ENCODE measurements at regions not wholly inside any gene's neighbourhood (a gene's known extent, or its start where the extent isn't known, plus 50 kb on each side); places are given as distances from the start of the nearest gene placed in this dataset.

DNA sequence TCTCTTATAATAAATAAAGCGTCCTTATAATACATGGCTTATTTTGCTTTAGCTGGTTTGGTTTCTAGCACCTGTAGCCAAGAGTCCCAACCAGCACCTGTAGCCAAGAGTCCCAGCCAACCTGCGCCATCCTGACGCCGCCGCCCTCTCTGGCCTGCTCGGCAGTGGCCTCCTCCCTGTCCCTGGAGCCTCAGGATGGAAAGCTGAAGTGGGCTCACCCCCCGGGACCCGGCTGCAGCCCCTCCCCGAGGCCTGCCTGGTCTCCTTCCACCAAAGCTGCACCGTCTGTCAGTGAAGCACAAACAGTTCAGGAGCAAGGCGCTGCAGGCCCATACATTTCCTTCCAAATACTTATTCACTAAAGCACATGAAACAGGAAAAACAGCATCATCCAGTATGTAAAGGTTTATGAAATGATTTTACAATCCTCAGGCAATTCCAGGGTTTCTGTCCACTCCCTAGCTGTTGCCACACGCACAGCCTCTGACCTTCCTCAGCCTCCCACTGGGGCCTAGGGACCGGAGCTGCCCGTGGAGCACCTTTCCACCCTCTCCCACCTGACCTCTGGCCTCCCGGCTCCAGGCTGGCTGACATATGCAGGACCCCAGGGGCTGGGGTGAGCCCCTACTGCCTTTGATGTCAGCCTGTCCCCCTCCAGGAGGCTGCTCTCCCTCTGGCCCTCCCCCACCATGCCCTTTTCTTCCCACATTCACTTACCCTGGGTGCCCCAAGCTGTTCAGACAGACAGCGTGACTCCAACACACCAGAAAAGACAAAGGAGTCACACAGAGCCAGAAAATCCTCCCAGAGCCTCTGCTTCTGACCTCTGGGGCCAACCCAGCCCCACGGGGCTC lies 149.6 kb upstream of the PPP2R2D start:
- Histone ChIP-seq H3K4me3 (ENCODE audit: low read depth, low read length) (no peak overlapping the region), H3K4me1 (no peaks in the 10 kb centered on the region), H3K27me3 (no peaks in the 10 kb centered on the region), H3K36me3 (no peaks in the 10 kb centered on the region), H3K9me3 (no peaks in the 10 kb centered on the region)
- TF ChIP-seq, protein P1, sequence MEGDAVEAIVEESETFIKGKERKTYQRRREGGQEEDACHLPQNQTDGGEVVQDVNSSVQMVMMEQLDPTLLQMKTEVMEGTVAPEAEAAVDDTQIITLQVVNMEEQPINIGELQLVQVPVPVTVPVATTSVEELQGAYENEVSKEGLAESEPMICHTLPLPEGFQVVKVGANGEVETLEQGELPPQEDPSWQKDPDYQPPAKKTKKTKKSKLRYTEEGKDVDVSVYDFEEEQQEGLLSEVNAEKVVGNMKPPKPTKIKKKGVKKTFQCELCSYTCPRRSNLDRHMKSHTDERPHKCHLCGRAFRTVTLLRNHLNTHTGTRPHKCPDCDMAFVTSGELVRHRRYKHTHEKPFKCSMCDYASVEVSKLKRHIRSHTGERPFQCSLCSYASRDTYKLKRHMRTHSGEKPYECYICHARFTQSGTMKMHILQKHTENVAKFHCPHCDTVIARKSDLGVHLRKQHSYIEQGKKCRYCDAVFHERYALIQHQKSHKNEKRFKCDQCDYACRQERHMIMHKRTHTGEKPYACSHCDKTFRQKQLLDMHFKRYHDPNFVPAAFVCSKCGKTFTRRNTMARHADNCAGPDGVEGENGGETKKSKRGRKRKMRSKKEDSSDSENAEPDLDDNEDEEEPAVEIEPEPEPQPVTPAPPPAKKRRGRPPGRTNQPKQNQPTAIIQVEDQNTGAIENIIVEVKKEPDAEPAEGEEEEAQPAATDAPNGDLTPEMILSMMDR (IDR thresholded peaks at IDR 0.05; ENCODE audit: low read depth, low read length): no peak
- DNase-seq: no peak

DNA sequence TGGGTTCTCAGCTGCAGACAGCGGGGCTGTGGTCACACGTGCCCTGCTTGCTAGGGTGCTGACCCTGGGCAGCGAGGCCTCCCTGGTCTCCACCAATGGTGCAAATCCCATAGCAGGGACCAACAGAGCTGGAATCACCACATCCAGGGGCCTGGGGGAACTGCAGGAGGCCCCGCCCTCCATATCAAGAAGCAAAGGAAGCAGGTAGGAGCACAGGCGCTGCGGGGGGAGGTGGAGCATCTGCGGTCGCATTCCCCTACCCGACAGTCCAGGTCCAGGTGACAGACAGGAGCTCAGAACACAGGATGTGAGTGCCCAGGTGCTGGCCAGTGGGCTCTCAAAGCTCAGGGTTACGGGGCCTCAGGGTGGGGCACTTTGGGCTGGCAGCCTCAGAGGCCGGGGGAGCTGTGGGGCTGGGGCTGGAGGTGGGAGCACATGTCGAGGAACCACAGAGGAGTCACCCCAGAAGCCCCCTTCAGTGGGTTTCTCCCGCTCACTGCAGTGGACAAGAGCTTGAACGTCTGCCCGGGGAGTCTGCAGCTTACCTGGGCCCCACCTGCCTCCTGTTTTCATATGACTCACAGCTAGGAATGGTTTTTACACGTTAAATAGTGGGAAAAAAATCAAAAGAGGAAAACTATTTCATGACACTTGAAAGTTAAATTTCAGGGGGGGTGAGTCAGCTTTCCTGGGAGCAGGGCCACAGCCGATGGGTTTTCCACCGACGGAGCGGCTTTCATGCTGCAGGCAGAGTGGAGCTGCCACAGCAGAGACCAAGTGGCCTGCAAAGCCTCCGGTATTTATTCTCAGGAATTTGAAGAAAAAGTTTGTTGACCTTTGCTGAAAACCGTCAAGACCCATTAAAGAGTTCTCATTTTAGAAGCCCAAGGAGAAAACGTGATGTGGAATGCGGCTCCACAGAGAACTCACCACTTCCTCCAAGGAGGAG lies 148.7 kb upstream of the PPP2R2D start:
- Histone ChIP-seq H3K27me3 (no peaks in the 10 kb centered on the region), H3K36me3 (no peaks in the 10 kb centered on the region), H3K4me1 (no peaks in the 10 kb centered on the region), H3K9me3 (no peaks in the 10 kb centered on the region), H3K4me3 (ENCODE audit: low read depth, low read length) (no peak overlapping the region)
- TF ChIP-seq, protein P1 (IDR thresholded peaks at IDR 0.05; ENCODE audit: low read depth, low read length): no peak
- DNase-seq: no peak

DNA sequence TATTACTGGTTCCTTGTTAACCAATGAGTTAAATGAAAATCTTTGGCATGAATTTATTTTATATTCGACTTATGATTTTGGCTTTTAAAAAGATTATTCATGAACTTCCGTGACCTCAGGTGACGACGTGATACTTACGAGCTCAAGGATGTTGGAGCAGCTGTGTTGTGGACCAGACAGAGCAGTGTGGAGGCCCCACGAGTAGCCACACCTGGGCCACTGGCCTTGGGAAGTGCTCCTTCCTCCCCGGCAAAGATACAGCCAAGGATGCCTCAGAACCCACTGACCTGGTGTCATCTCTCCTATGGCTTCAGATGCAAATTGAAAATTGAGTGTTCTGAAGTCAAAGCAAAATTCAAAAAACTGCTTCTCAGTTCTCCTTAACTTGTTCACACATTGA lies 147.5 kb upstream of the PPP2R2D start:
- H3K27me3 ChIP-seq: no peaks in the 10 kb centered on the region

DNA sequence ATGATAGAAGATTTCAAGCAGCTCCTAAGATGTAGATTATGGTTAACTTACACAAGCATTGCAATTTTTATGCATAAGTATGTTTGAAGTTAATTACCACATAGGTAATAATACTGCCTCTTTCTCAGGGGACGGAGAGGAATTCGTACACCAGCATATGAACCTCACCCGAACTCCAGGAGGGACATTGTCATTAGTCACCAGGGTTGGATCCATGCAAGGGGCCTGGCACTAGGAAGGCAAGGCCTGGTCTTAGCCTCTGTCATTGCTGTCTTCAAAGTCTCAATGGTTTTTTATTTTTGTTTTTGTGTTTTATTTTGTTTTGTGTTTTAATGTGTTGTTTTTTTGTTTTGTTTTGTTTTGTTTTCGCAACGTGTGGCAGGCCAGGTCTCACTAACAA lies 145.6 kb upstream of the PPP2R2D start:
- Histone ChIP-seq H3K4me1 (no peaks in the 10 kb centered on the region), H3K9me3 (no peaks in the 10 kb centered on the region; the same call in 1 of the 2 replicates), H3K4me3 (ENCODE audit: low read depth, low read length) (no peak overlapping the region), H3K27me3 (no peaks in the 10 kb centered on the region), H3K36me3 (no peaks in the 10 kb centered on the region)
- TF ChIP-seq, protein P1 (IDR thresholded peaks at IDR 0.05; ENCODE audit: low read depth, low read length): no peak
- DNase-seq: no peak

More for the DNA sequence above, 147.5 kb upstream of the PPP2R2D start:
- TF ChIP-seq, protein P1 (IDR thresholded peaks at IDR 0.05; ENCODE audit: low read depth, low read length): no peak
- Histone ChIP-seq H3K9me3 (no peaks in the 10 kb centered on the region), H3K4me1 (no peaks in the 10 kb centered on the region), H3K36me3 (no peaks in the 10 kb centered on the region), H3K4me3 (ENCODE audit: low read depth, low read length) (no peak overlapping the region)
- DNase-seq: no peak

DNA sequence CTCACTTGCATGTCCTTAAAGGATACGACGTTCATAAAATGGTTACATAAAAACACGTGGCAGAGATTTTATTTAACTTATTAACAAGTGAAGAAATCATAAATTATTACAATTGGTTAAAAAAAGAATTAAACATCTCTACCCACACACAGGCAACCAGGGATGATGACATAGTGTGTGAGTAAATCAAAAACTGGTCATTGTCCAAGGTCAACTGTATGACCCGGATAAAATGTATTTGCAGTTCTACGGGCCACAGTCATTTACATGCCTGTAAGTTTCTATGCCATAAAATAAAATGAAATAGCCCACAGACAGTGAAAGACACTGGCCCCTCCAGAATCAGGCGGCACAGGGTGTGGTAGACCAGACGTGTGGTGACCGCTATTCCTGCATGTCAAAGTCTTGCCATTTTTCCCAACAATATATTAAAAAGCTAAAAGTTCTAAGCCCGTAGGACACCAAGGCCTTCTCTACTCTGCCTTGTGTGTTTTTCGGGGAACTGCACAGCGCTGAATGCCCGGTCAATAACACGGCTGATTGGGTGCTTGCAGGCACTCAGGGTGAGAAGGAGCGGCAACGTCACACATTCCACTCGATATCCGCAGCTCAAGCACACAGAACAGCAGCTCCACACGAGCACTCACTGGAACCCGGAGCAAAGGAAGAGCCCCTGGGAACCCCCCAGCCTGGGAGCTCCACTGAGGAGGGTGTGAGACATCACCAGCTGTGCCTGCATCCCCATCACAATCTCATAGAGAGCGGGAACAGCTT lies 143.3 kb upstream of the PPP2R2D start:
- Histone ChIP-seq H3K27me3 (no peaks in the 10 kb centered on the region), H3K4me3 (ENCODE audit: low read depth, low read length) (no peak overlapping the region), H3K36me3 (no peaks in the 10 kb centered on the region), H3K9me3 (no peaks in the 10 kb centered on the region; the same call in 1 of the 2 replicates), H3K4me1 (no peaks in the 10 kb centered on the region)
- no peak for DNase-seq
- TF ChIP-seq, protein P1 (IDR thresholded peaks at IDR 0.05; ENCODE audit: low read depth, low read length): no peak

Measured in BE2C (cell line).